ENCODE measurements at regions not wholly inside any gene's neighbourhood (a gene's known extent, or its start where the extent isn't known, plus 50 kb on each side); places are given as distances from the start of the nearest gene placed in this dataset.
A peak's percentile ranks its signal among the peaks of the same experiment; 100 is the strongest.

DNA sequence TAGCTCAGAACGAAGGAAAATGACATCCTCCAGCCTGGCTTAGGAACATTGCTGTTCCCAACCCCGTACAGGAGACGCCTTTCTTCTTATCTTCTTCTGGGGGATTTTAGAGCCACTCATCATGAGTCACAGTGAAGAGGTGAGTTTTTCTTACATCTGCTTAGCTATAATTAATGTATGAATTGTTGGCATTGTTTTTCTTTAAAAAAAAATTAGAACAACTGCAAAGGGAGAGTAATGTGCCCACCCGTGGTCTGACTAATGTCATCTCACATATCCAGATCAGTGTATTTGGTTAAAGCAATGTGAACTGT lies 310.6 kb upstream of the TSHZ3 start:
- DNase-seq (ENCODE audit: low spot score): no peak
- intact Hi-C loops (cut with DNase I): no loop called here
- WGBS: 82% methylated on average over 4 of the region's 4 CpGs

GRCh38 chr19:31664096-31664495 lies 314.9 kb upstream of the TSHZ3 start:
- no peaks in the 10 kb centered on the region for H3K4me1 ChIP-seq (replicated peaks)
- no peak overlapping the region for H3K4me3 ChIP-seq
- no peak for DNase-seq (ENCODE audit: low spot score)
- H3K36me3 ChIP-seq: no peaks in the 10 kb centered on the region
- peak overlapping the region in 1 of 2 donors; percentile 43 for H3K27ac ChIP-seq
- TF ChIP-seq POLR2AphosphoS5 (IDR thresholded peaks at IDR 0.05) (no peak), POLR2A (IDR thresholded peaks at IDR 0.05) (no peak)
- TF ChIP-seq, protein P1, sequence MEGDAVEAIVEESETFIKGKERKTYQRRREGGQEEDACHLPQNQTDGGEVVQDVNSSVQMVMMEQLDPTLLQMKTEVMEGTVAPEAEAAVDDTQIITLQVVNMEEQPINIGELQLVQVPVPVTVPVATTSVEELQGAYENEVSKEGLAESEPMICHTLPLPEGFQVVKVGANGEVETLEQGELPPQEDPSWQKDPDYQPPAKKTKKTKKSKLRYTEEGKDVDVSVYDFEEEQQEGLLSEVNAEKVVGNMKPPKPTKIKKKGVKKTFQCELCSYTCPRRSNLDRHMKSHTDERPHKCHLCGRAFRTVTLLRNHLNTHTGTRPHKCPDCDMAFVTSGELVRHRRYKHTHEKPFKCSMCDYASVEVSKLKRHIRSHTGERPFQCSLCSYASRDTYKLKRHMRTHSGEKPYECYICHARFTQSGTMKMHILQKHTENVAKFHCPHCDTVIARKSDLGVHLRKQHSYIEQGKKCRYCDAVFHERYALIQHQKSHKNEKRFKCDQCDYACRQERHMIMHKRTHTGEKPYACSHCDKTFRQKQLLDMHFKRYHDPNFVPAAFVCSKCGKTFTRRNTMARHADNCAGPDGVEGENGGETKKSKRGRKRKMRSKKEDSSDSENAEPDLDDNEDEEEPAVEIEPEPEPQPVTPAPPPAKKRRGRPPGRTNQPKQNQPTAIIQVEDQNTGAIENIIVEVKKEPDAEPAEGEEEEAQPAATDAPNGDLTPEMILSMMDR (IDR thresholded peaks at IDR 0.05): no peak
- H3K27me3 ChIP-seq (replicated peaks; ENCODE audit: insufficient read depth): no peaks in the 10 kb centered on the region
- WGBS: 57% methylated on average over 7 of the region's 7 CpGs
- intact Hi-C loops (cut with DNase I): no loop called here
- H3K9me3 ChIP-seq: no peaks in the 10 kb centered on the region

More for the DNA sequence above, 310.6 kb upstream of the TSHZ3 start:
- Histone ChIP-seq H3K27me3 (replicated peaks; ENCODE audit: insufficient read depth) (no peaks in the 10 kb centered on the region), H3K27ac (no peak overlapping the region), H3K9me3 (no peaks in the 10 kb centered on the region), H3K4me3 (no peak overlapping the region), H3K36me3 (no peaks in the 10 kb centered on the region), H3K4me1 (replicated peaks) (no peaks in the 10 kb centered on the region)
- TF ChIP-seq POLR2AphosphoS5 (IDR thresholded peaks at IDR 0.05) (no peak), POLR2A (IDR thresholded peaks at IDR 0.05) (no peak)
- TF ChIP-seq, protein P1 (IDR thresholded peaks at IDR 0.05): no peak

GRCh38 chr19:31664997-31665396 lies 315.8 kb upstream of the TSHZ3 start:
- no peaks in the 10 kb centered on the region for H3K36me3 ChIP-seq
- no peak overlapping the region for H3K27ac ChIP-seq
- H3K9me3 ChIP-seq: no peaks in the 10 kb centered on the region
- no peaks in the 10 kb centered on the region for H3K27me3 ChIP-seq (replicated peaks; ENCODE audit: insufficient read depth)
- intact Hi-C loops (cut with DNase I): no loop called here
- WGBS: 85% methylated on average over 6 of the region's 6 CpGs
- TF ChIP-seq POLR2AphosphoS5 (IDR thresholded peaks at IDR 0.05) (no peak), POLR2A (IDR thresholded peaks at IDR 0.05) (no peak)
- TF ChIP-seq, protein P1 (IDR thresholded peaks at IDR 0.05): no peak
- no peak overlapping the region for H3K4me3 ChIP-seq
- DNase-seq (ENCODE audit: low spot score): no peak
- no peaks in the 10 kb centered on the region for H3K4me1 ChIP-seq (replicated peaks)

DNA sequence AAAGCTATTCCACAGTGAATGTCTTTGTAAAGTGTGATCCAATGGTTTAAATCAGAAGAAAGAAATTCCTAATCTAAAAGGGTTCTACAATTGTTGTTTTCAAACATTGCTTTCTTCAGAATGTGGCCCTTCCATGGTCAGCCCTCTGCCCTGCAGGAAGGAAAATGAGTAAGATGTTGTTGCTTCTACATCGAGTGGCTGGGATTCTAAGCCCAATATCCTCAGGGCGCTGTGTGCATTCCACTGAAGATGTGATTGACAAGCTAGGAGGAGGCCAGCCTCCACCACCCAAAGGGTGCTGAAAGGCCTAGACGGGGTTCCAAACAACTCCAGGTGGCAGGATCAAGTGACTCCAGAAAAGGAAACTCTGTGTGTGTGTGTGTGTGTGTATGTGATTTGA lies 316.9 kb upstream of the TSHZ3 start:
- no peak for DNase-seq (ENCODE audit: low spot score)
- Histone ChIP-seq H3K4me3 (no peak overlapping the region), H3K27me3 (replicated peaks; ENCODE audit: insufficient read depth) (no peaks in the 10 kb centered on the region), H3K9me3 (no peaks in the 10 kb centered on the region), H3K4me1 (replicated peaks) (no peaks in the 10 kb centered on the region), H3K36me3 (no peaks in the 10 kb centered on the region), H3K27ac (no peak overlapping the region)
- 61% methylated on average over 3 of the region's 3 CpGs for WGBS
- TF ChIP-seq POLR2A (IDR thresholded peaks at IDR 0.05) (no peak), POLR2AphosphoS5 (IDR thresholded peaks at IDR 0.05) (no peak)
- TF ChIP-seq, protein P1 (IDR thresholded peaks at IDR 0.05): no peak
- intact Hi-C loops (cut with DNase I): no loop called here

GRCh38 chr19:31667106-31667505 lies 317.9 kb upstream of the TSHZ3 start:
- no peaks in the 10 kb centered on the region for H3K27me3 ChIP-seq (replicated peaks; ENCODE audit: insufficient read depth)
- TF ChIP-seq, protein P1 (IDR thresholded peaks at IDR 0.05): no peak
- no peak for TF ChIP-seq POLR2AphosphoS5 (IDR thresholded peaks at IDR 0.05)
- no peak for TF ChIP-seq POLR2A (IDR thresholded peaks at IDR 0.05)
- H3K4me1 ChIP-seq (replicated peaks): no peaks in the 10 kb centered on the region
- 95% methylated on average over 4 of the region's 4 CpGs for WGBS
- H3K36me3 ChIP-seq: no peaks in the 10 kb centered on the region
- no peak for DNase-seq (ENCODE audit: low spot score)
- intact Hi-C loops (cut with DNase I): no loop called here
- H3K4me3 ChIP-seq: no peak overlapping the region
- no peaks in the 10 kb centered on the region for H3K9me3 ChIP-seq
- no peak overlapping the region for H3K27ac ChIP-seq
